DMS114 treated with DMSO at 0.1 percent for 48 hours (cell line): ENCODE measurements at regions not wholly inside any gene's neighbourhood (a gene's known extent, or its start where the extent isn't known, plus 50 kb on each side); places are given as distances from the start of the nearest gene placed in this dataset.
"Not testable (repeated sequence)": the region's sequence is repeated elsewhere in the genome, so short reads cannot be mapped to it uniquely, and the experiment has no call there.

Experiments used
- DNase-seq: peaks from one replicate; lab custom pipeline; 2025; ENCODE audit not compliant: unreplicated experiment; lab: John Stamatoyannopoulos, UW

DNA sequence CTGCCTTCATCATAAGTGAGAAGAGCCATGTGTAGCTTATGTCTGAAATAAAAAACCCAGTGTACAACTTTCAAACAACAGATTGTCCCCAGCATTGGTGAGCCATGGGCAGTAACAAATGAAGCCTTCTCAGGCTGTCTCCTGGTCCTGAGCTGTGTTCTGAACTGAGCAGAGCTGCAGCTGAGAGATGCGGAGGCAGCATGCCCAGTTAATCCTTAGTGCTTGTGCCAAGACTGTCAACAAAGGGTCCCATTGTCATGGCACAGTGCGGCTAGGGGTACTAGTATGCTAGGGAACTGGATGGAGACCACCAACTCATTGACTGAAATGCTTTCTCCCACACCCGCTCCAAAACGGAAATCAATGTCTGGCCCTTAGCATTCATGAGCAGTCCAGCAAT is 154.3 kb downstream of the RMST start:
- no peak for DNase-seq

DNA sequence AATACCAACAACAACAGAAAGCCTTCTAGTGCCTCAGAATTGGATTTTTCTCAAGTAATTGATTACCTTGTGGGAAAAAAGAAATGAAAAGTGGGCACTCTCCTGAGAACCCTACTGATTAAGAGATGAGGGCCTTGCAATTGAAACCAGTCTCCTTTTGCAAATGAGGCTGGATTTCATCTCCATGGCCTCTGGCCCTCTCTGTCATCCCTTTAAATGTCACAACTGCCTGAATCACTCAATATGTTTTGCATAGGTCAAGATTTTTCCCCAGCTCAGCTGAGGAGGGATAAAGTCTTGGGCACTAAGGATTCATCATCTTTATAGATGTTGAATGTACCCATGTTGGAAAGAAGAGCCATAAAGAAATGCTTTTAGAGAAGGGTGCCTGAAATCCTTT is 166.4 kb downstream of the RMST start:
- DNase-seq, result no peak

DNA sequence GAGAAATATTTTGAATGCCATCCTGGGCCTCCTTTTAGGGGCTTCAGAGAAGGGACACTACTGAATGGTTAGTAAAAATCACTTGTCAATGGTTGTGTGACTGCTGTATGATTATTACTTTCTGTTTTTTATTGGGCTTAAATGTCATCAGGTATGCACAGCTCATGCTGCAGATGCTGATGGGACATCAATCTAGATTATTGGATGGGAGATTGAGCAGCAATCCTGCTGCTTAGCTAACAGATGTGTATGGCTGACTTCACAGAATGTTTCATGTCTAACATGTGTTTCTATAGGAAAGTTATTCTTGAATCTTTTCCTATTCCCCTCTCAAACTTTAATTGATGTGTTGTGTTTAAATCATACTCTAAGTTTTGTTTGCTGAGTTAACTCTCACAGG is 166.8 kb downstream of the RMST start:
- no peak for DNase-seq

DNA sequence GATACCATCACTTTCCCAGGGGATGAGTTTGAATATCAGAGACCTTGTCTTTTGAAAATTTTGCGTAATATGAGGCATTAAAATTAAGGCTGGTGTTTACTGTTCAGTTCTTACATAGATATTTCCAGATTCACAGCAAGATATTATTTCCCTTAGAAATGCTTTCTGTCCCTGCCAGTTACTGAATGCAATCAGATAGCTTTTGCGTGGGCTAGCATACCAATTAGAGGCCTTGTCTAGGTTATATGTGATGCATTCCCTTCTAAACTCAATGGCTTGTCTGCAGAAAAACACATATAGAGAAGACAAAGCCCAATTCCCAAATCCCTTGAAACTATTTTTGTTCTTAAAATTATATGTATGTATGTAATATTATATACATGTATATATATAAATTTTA is 167.8 kb downstream of the RMST start:
- DNase-seq, result no peak

DNA sequence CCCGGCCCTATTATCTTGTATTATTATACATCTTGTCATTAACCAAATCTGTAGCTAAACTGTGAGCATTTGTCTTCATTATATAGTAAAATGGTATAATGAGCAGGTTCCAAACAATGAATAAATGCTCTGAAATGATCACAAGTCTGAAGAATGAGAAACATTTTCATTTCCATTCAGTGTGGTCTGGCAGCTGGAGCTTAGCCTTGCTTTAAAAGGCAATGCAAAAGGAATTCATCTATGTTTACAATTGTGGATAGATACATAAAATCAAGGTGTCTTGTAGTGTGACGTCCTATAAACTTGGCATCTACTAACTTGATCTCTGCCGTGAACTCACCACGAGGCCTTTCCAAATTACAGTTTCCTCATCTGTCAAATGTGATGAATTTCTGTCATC is 168.3 kb downstream of the RMST start:
- DNase-seq, result no peak

DNA sequence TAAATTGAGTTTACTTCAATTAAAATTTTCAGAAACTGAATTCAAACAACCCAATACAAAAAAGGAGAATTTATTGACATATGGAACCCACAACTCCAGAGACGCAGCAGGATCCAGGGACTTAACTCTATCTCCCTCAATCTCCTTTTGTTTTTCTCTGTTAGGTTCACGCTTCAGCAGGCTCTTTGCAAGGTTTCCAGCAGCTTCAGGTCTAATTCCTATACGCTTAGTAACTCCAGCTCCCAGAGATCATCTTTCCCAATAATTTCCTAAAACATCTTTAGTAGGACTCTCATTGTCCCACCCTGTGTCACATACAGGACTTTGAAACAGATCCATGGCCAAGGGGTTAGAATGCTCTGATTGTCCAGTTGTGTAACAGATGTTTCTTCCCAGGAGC is 175.2 kb downstream of the RMST start:
- no peak for DNase-seq

DNA sequence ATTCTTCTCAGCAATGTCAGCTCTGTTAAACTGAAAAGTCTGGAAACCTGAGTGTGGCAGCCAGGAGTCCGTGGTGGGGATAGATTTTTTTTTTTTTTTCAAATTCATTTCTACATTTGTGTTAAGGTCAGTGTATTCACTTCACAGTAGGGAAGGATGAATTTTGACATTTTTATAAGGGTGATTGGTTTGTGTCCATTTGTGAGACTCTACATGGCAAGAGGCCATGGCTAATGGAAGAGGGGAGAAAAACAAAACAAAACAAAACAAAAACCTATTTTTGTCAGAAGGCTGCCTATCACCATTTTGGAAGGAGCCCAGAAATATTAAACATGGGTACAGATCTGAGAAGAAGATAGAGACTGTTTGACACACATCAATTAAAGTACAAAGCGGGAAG is 176.1 kb downstream of the RMST start:
- DNase-seq, result no peak

DNA sequence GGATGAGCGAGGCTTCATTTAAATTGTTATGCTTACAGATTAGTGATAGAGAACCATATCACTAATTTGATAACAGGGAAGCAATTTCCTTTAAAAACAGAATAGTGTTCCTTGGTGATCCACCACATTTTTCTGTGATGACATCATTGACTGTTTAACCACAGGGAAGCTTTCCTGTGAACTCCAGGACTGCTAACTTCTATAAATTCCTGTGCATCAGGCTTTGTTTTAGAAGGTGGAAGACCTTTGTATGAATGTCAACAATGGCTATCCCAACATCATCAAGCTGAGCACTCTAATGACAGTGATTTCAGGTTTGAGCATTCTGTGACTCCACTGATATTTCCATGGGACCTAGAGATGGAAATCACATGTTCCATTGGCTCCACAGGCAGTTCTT is 177.1 kb downstream of the RMST start:
- DNase-seq, result no peak

DNA sequence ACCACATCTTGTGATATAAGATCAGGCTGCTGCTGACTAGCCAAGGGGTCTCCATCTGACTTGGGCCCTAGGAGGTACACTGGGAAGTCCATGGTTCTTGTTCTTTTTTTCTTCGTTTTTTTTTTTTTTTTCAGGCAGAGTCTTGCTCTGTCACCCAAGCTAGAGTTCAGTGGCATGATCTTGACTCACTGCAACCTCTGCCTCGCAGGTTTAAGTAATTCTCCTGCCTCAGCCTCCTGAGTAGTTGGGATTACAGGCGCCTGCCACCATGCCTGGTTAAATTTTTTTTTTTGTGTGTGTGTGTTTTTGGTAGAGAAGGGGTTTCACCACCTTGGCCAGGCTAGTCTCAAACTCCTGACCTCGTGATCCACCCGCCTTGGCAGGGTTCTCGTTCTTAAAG is 178.2 kb downstream of the RMST start:
- DNase-seq, result no peak

DNA sequence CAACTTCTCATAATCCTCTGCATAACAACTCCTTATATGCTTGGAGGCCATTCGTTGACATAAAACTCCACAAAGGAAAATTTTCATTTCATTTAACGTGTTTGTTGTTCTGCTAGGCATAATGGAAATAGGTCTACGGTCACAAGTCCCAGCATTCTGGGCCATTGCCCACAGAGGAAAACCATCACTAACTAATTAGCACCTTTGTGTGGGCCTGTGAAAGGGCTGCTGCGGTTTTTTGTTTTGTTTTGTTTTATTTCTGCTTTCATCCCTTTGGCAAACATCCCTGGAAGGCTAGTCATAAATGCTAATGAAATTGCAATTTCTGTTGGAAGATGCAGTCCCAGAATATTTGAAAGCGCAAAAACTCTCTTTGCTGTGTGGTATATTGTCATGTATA is 180.3 kb downstream of the RMST start:
- no peak for DNase-seq

DNA sequence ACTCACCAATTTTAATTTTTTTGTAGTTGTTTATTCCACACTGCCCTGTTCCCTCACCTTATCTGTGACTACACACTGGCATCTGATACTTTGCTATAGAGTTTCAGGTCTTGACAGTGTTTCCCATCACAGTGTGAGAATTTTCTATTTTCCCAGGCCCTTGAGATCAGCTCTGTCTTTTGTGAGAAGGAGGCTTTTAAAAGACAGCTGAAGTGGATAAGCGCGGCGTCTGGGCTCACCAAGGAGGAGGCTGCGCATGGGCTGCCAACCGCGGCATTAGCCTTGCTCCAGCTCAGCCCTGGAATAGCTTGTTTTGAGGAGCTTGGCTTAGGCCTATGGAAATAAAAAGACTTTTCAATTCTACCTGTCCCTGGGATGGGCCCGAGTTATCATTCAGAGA is 181.3 kb downstream of the RMST start:
- DNase-seq, result no peak

DNA sequence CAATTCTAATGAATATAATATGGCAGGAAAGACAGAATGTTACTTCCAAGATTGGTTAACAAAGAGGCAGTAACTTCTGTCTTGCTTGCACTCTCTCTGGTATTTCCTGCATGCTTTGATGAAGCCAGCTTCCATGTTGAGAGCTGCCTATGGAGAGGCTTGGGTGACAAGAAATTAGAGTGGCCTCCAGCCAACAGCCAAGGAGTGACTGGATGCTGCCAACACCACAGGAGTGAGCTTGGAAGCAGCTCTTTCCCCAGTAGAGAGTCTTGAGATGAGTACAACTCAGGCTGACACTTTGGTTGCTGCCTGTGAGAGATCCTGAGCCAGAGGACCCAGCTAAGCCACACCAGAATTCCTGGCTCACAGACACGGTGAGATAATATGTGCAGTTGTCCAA is 183.1 kb downstream of the RMST start:
- no peak for DNase-seq

DNA sequence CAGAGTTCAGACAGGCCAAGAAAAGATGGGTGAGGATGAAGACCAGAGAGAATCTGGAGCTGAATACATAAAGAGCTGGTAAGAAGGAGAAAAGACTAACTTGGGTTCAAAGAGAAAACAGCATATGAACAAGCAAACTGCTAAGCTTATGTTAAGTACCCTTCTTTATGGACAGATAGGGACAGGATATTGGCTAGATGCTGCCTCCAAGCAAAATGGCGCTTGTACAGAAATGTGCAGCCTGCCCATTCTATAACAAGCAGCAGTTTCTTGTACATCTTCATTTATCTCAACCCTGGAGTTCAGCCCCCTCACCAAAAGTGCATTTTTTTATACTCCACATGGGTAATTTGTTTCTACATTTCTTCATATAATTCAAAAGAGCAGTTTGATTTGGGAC is 184.5 kb downstream of the RMST start:
- no peak for DNase-seq

DNA sequence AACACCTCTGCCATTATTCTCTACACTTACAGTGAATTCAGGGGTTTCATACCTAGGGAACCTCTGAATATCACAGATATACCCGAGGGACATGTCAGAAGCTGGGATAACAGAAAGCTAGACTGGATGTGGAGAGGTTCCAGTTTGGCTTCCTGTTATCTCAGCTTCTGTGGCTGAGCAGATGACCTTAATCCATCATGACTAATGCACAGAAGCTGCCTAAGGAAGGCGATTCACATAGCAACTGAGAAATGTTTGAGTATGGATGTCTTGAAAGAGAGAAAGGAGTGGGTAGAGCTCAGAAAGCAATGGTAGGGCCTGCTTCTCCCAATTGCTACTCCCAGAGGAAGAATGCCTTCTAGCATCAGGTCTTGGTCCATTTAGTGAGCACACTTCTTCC is 187.6 kb downstream of the RMST start:
- no peak for DNase-seq

DNA sequence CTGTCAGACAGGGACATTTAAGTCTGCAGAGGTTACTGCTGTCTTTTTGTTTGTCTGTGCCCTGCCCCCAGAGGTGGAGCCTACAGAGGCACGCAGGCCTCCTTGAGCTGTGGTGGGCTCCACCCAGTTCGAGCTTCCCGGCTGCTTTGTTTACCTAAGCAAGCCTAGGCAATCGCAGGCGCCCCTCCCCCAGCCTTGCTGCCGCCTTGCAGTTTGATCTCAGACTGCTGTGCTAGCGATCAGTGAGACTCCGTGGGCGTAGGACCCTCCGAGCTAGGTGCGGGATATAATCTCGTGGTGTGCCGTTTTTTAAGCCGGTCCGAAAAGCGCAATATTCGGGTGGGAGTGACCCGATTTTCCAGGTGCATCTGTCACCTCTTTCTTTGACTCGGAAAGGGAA is 193.9 kb downstream of the RMST start:
- DNase-seq, result not testable (repeated sequence)

DNA sequence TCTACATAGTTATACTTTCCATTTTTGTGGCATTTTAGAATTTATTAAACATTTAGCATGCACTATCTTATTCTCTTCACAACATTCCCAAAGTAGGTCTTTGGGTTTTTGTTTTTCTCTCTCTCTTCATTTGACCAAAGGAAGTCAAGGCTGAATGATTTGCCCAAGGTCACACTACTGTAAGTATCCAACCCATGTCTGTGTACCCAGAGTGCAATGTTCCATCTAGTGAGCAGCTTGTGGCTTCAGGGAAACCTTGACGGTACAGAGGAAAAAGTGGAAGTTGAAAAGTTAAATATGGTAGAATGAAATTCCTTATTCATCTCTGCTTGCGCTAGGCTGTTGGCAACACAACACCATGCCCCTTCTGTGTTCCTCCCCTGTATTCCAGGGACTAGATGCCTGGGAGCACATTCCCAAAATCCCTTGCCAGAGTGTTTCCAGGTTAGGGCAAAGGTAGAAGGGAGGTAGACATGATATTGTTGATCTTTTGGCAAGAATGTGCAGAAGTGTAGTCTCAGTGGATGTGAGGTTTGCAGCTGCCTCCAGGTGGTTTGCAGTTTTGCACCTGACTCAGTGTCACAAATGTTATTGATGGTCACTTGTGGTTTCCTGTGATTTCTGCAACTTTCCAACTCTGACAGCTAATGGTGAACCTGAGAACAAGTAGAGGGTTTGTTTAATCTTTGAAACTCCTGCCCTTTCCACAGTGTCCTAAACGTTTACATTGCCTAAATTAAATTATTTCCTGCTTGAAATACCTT is 196.7 kb downstream of the RMST start:
- DNase-seq, result no peak

DNA sequence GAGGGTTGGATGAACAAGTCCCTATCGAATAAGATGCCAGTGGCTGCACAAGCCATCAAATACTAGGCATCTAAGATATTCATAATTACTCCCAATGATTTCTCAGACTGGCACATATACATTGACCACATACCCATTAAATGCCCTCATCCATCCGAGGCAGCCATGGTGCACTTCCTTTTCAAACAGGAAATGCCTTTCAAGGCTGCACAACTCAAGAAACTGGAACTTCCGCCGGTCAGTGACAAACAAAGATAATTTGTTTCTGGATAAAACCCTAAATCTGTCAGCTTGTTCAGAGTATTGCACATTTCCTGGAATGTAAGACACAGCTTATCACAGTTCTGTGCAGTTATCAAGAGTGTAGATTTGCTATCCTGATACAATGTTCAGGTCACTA is 203.7 kb downstream of the RMST start:
- no peak for DNase-seq

DNA sequence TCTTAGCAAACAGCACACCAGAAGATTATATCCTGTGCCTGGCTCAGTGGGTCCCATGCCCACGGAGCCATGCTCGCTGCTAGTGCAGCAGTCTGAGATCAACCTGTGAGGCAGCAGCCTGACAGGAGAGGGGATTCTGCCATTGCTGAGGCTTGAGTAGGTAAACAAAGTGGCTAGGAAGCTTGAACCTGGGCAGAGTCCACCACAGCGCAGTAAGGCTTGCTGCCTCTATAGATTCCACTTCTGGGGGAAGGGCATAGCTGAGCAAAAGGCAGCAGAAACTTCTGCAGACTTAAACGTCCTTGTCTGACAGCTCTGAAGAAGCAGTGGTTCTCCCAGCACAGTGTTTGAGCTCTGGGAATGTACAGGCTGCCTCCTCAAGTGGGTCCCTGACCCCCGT is 210.3 kb downstream of the RMST start:
- no peak for DNase-seq

DNA sequence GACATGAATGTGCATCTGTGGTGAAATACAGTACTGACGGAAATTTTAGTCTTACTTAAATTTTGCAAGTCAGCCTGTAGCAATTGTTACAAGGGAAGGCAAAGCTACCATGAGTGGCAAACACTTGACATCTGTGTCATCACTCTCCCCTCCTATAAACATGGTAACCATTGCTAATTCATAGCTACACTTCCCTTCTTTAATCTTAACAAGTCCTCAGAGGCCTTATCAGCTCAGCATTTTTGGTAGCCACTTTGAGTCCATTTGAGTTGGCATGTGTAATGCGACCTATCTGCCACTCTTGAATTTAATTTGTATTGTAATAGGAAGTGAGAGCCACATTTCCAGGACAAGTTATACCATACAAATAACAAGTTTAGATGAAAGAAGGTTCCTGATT is 218.1 kb downstream of the RMST start:
- no peak for DNase-seq

DNA sequence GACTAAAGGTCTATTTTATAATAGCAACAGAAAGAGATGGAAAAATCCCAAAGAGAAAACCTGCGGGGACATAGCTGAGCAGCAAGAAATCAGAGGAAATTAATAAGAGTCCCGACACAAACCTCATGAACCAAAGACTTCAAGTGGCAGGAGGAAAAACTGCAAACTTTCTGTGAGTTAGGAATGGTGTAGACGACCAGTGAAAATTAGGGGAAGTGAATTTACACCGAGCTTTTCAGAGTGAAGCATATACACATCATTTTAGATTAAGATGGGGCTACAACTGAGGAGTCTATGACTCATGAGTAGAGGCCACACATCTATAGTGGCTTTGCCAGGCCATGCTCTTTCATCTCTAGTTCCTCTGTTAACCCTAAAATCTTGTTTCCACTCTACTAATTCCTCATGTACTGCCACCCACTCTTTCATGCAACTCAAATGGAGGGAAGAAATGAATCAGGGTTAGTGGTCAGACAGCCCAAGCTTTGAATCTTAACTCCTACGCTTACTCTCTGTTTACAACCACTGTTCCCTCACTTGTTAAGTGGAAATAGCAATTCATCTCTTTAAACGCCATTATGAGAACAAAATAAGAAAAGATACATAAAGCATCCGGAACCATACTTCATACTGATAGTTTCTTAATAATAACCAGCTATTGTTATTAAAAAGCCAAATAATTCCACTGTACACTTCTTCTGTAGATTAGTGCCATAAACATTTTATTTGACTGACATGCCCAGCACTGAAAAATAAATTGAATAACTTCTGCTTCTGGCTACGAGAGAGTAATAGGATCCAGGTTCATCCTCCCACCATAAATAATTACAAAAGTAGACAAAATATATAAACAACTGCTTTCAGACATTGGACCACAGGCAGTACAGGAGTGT is 219.3 kb downstream of the RMST start:
- DNase-seq, result no peak

DNA sequence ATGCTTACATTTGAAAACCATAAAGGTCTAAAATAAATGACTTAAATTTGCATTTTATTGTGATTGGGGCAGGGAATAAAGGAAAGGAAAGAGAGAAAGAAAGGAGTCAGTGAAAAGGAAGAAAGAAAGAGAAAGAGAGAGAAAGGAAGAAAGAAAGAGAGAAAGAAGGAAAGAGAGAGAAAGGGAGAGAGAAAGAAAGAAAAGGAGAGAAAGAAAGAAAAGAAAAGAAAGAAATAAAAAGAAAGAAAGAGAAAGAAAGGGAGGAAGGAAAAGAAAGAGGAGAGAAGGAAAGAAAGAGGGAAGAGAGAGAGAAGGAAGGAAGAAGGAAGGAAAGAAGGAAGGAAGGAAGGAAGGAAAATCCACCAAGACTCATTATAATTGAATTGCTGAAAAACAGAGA is 222.8 kb downstream of the RMST start:
- DNase-seq, result no peak

DNA sequence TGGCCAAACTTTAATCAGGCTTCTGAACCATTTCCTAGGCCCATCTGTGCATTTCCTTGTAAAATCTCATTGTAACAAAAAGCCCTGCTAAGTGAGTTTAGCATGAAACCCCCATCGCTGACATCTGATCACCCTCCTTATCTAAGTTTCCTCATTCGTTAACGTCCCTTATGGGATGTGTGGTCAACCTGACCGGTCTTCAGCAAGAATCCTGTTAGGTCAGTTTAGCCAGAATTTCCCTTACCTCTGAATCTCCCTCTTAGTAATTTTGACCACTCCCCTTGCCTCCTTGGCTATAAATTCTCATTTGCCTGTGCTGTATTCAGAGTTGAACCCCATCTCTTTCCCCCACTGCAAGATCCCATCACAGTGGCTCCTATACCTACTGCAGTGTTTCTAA is 239.3 kb downstream of the RMST start:
- no peak for DNase-seq

DNA sequence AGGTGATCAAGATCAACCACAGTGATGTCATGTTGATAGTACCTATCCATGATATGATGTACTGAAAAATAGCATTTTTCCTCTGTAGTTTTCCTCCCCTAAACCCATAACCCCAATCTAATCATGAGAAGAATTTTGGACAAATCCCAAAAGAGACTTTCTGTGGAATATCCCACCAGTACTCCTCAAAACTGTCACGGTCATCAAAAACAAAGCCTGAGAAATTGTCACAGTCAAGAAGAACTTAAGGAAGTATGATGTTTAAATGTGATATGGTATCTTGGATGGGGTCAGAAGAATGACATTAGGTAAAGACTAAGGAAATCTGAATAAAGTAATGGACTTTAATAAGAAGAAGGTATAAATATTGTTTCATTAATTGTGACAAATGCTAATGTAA is 248.8 kb downstream of the RMST start:
- DNase-seq, result no peak
